HEK293 (cell line): ENCODE measurements at regions not wholly inside any gene's neighbourhood (a gene's known extent, or its start where the extent isn't known, plus 50 kb on each side); places are given as distances from the start of the nearest gene placed in this dataset.

Experiments used
- CTCF ChIA-PET: fragments of 350-600 bp; formaldehyde crosslinking; extraction: SDS; loops from one replicate; lab custom pipeline; 2021; ENCODE audit warnings: antibody characterized with exemption; lab: Yijun Ruan, JAX
- POLR2A ChIA-PET: fragments of 300-600 bp; formaldehyde crosslinking; extraction: SDS; loops from one replicate; lab custom pipeline; 2020; ENCODE audit warnings: antibody characterized with exemption, inconsistent platforms; lab: Yijun Ruan, JAX
- H3K27ac ChIP-seq: fragments of 200-500 bp; sonication (Bioruptor generic); 2 replicates; pipeline ENCODE4 v1.5.1; 2014; ENCODE audit warnings: low read depth, low read length, control low read depth, inconsistent platforms; ENCODE audit errors: extremely low read depth
- H3K36me3 ChIP-seq, 2 experiments: fragments of 200-500 bp in 1 of 2; sonication (Bioruptor generic) in 1 of 2; 1 replicate in 1 of 2; 2 replicates in 1 of 2; pipeline ENCODE4 v1.5.1; 2014 to 2017; ENCODE audit warnings: inconsistent platforms in 2 of 2, low read length in 2 of 2; ENCODE audit not compliant: control insufficient read depth in 2 of 2, insufficient read depth in 1 of 2
- H3K4me1 ChIP-seq: fragments of 200-500 bp; sonication (Bioruptor generic); 2 replicates; pipeline ENCODE4 v1.5.1; 2014; ENCODE audit warnings: mild to moderate bottlenecking, low read length, inconsistent platforms; ENCODE audit not compliant: control insufficient read depth, insufficient read depth
- H3K4me3 ChIP-seq: 2 replicates; pipeline ENCODE4 v1.5.1; 2011; ENCODE audit warnings: low read depth, mild to moderate bottlenecking, control low read depth, low read length, moderate library complexity
- H3K9me3 ChIP-seq: fragments of 200-500 bp; sonication (Bioruptor generic); 2 replicates; pipeline ENCODE4 v1.5.1; 2014; ENCODE audit warnings: low read depth, low read length, inconsistent platforms; ENCODE audit not compliant: control insufficient read depth, insufficient read depth
- GFI1B ChIP-seq: fragments of 450-650 bp; formaldehyde crosslinking; IDR thresholded peaks from 2 replicates; pipeline ENCODE4 v1.5.1; 2016; ENCODE audit warnings: missing biosample characterization, missing genetic modification characterization
- HIC1 ChIP-seq: fragments of 450-650 bp; formaldehyde crosslinking; IDR thresholded peaks from 2 replicates; pipeline ENCODE4 v1.5.1; 2016; ENCODE audit warnings: missing biosample characterization, missing genetic modification characterization
- HOXA7 ChIP-seq: sonication (generic); formaldehyde crosslinking; IDR thresholded peaks from 2 replicates; pipeline ENCODE4 v1.8.1; 2022; ENCODE audit warnings: missing genetic modification reagents, borderline replicate concordance
- KLF16 ChIP-seq: fragments of 450-650 bp; formaldehyde crosslinking; IDR thresholded peaks from 2 replicates; pipeline ENCODE4 v1.5.1; 2017; ENCODE audit warnings: missing biosample characterization, missing genetic modification characterization
- MYNN ChIP-seq: fragments of 450-650 bp; formaldehyde crosslinking; IDR thresholded peaks from 2 replicates; pipeline ENCODE4 v1.5.1; 2016; ENCODE audit warnings: missing biosample characterization, missing genetic modification characterization, borderline replicate concordance
- REPIN1 ChIP-seq: fragments of 450-650 bp; formaldehyde crosslinking; IDR thresholded peaks from 2 replicates; pipeline ENCODE4 v1.5.1; 2017; ENCODE audit warnings: missing biosample characterization, missing genetic modification characterization, low read depth
- SP2 ChIP-seq: fragments of 450-650 bp; formaldehyde crosslinking; IDR thresholded peaks from 2 replicates; pipeline ENCODE4 v1.5.1; 2016; ENCODE audit warnings: missing biosample characterization, missing genetic modification characterization
- ZBTB10 ChIP-seq: fragments of 450-650 bp; formaldehyde crosslinking; IDR thresholded peaks from 2 replicates; pipeline ENCODE4 v1.5.1; 2016; ENCODE audit warnings: missing biosample characterization, missing genetic modification characterization
- ZBTB21 ChIP-seq: fragments of 450-650 bp; formaldehyde crosslinking; IDR thresholded peaks from 2 replicates; pipeline ENCODE4 v1.5.1; 2017; ENCODE audit warnings: missing biosample characterization, missing genetic modification characterization
- ZFHX2 ChIP-seq: fragments of 450-650 bp; formaldehyde crosslinking; conservative IDR thresholded peaks from 2 replicates; pipeline ENCODE4 v1.5.1; 2016; ENCODE audit warnings: missing biosample characterization, missing genetic modification characterization
- ZNF146 ChIP-seq: fragments of 450-650 bp; formaldehyde crosslinking; IDR thresholded peaks from 2 replicates; pipeline ENCODE4 v1.5.1; 2016; ENCODE audit warnings: missing biosample characterization, missing genetic modification characterization
- ZNF175 ChIP-seq: fragments of 450-650 bp; formaldehyde crosslinking; IDR thresholded peaks from 2 replicates; pipeline ENCODE4 v1.5.1; 2016; ENCODE audit warnings: missing biosample characterization, missing genetic modification characterization
- ZNF24 ChIP-seq: fragments of 450-650 bp; formaldehyde crosslinking; IDR thresholded peaks from 2 replicates; pipeline ENCODE4 v1.5.1; 2016; ENCODE audit warnings: missing biosample characterization, missing genetic modification characterization
- ZNF311 ChIP-seq: fragments of 450-650 bp; formaldehyde crosslinking; IDR thresholded peaks from 2 replicates; pipeline ENCODE4 v1.5.1; 2017; ENCODE audit warnings: missing biosample characterization, missing genetic modification characterization, borderline replicate concordance
- ZNF37A ChIP-seq: fragments of 450-650 bp; IDR thresholded peaks from 2 replicates; pipeline ENCODE4 v1.5.1; 2018; ENCODE audit warnings: missing biosample characterization, missing genetic modification characterization
- ZNF394 ChIP-seq: fragments of 450-650 bp; formaldehyde crosslinking; IDR thresholded peaks from 2 replicates; pipeline ENCODE4 v1.5.1; 2016; ENCODE audit warnings: missing biosample characterization, missing genetic modification characterization, mild to moderate bottlenecking, moderate library complexity, borderline replicate concordance
- ZNF571 ChIP-seq: fragments of 450-650 bp; formaldehyde crosslinking; IDR thresholded peaks from 2 replicates; pipeline ENCODE4 v1.5.0; 2017; ENCODE audit warnings: missing biosample characterization, missing genetic modification characterization
- ZNF580 ChIP-seq: fragments of 450-650 bp; formaldehyde crosslinking; IDR thresholded peaks from 2 replicates; pipeline ENCODE4 v1.5.1; 2016; ENCODE audit warnings: missing biosample characterization, missing genetic modification characterization
- ZNF629 ChIP-seq: fragments of 450-650 bp; formaldehyde crosslinking; IDR thresholded peaks from 2 replicates; pipeline ENCODE4 v1.5.1; 2017; ENCODE audit warnings: missing biosample characterization, missing genetic modification characterization
- ZNF639 ChIP-seq: fragments of 450-650 bp; formaldehyde crosslinking; IDR thresholded peaks from 2 replicates; pipeline ENCODE4 v1.5.1; 2016; ENCODE audit warnings: missing biosample characterization, missing genetic modification characterization
- ZNF830 ChIP-seq: fragments of 450-650 bp; IDR thresholded peaks from 2 replicates; pipeline ENCODE4 v1.5.0; 2018; ENCODE audit warnings: missing biosample characterization, missing genetic modification characterization, low read depth, mild to moderate bottlenecking, moderate library complexity
- TF ChIP-seq, protein P1 (sequence below): IDR thresholded peaks from 2 replicates; pipeline ENCODE4 v1.6.1; 2011; ENCODE audit warnings: mild to moderate bottlenecking, low read depth, low read length, borderline replicate concordance
- TF ChIP-seq, protein P2 (sequence below): sonication (generic); formaldehyde crosslinking; IDR thresholded peaks from 2 replicates; pipeline ENCODE4 v1.8.1; 2022; ENCODE audit warnings: mild to moderate bottlenecking, moderate library complexity, missing genetic modification reagents

- no peak for TF ChIP-seq ZBTB10
- TF ChIP-seq HOXA7 (CRISPR knock-in tag), result no peak
- no peak for TF ChIP-seq HIC1 (tag by site-specific recombination)
- TF ChIP-seq ZBTB21, result no peak
- no peak for TF ChIP-seq ZNF175 (tag by site-specific recombination)
- no peak for TF ChIP-seq ZNF37A (tag by site-specific recombination)
- no peak for TF ChIP-seq GFI1B (tag by site-specific recombination)
Measured at GRCh38 chr9:126119731-126120130, 206.9 kb upstream of the MVB12B start (continued).

GRCh38 chr9:126122901-126123616 is 203.6 kb upstream of the MVB12B start:
- TF ChIP-seq MYNN (no peak), ZFHX2 (tag by site-specific recombination) (peak; percentile 43; the same call in 1 of the 2 replicates)
- CTCF ChIA-PET, result interaction anchor here (1.5 kb wide), 1 partner anchor 368 kb away, joined by 3 read pairs; no protein-coding TSS in a partner anchor

DNA sequence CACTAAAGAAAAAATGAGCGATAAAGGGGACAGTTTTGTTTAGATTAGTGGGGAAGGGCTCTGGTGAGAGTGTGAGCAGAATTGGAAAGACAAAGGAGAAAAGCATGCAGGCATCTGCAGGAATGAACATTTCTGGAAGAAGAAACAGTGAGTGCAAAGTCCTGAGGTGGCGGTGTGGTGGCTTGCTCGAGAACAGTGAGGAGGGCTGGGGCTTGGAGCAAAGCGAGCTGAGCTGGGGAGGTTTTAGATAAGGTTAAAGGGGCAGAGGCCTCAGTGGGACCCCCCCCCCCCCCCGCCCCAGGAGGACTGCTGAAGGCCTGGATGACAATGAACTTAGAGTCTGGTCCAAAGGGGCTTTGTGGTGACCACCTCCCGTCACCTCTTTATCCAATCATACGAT is 202.7 kb upstream of the MVB12B start:
- Histone ChIP-seq H3K4me3 (no peak overlapping the region), H3K9me3 (no peaks in the 10 kb centered on the region), H3K27ac (no peak overlapping the region), H3K36me3 (no peaks in the 10 kb centered on the region), H3K4me1 (no peaks in the 10 kb centered on the region)
- CTCF ChIA-PET, result no interaction called here
- POLR2A ChIA-PET, result no interaction called here
- TF ChIP-seq, protein P1, sequence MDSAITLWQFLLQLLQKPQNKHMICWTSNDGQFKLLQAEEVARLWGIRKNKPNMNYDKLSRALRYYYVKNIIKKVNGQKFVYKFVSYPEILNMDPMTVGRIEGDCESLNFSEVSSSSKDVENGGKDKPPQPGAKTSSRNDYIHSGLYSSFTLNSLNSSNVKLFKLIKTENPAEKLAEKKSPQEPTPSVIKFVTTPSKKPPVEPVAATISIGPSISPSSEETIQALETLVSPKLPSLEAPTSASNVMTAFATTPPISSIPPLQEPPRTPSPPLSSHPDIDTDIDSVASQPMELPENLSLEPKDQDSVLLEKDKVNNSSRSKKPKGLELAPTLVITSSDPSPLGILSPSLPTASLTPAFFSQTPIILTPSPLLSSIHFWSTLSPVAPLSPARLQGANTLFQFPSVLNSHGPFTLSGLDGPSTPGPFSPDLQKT, result no peak
- TF ChIP-seq SP2 (tag by site-specific recombination), result no peak
- no peak for TF ChIP-seq ZNF830 (tag by site-specific recombination)
- no peak for TF ChIP-seq ZNF146 (tag by site-specific recombination)
- no peak for TF ChIP-seq REPIN1 (tag by site-specific recombination)
- TF ChIP-seq ZNF24, result no peak
- TF ChIP-seq ZNF571 (tag by site-specific recombination), result no peak
- TF ChIP-seq ZNF311, result no peak
- TF ChIP-seq KLF16 (tag by site-specific recombination), result no peak
- TF ChIP-seq, protein P2, sequence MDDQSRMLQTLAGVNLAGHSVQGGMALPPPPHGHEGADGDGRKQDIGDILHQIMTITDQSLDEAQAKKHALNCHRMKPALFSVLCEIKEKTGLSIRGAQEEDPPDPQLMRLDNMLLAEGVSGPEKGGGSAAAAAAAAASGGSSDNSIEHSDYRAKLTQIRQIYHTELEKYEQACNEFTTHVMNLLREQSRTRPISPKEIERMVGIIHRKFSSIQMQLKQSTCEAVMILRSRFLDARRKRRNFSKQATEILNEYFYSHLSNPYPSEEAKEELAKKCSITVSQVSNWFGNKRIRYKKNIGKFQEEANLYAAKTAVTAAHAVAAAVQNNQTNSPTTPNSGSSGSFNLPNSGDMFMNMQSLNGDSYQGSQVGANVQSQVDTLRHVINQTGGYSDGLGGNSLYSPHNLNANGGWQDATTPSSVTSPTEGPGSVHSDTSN, result no peak
- TF ChIP-seq ZNF639 (tag by site-specific recombination), result no peak
- TF ChIP-seq ZNF580, result no peak
- no peak for TF ChIP-seq ZNF394 (tag by site-specific recombination)
- no peak for TF ChIP-seq ZNF629

More at GRCh38 chr9:126122901-126123616, 203.6 kb upstream of the MVB12B start:
- H3K4me3 ChIP-seq, result no peak overlapping the region
- H3K36me3 ChIP-seq, result no peaks in the 10 kb centered on the region
- POLR2A ChIA-PET, result no interaction called here
- H3K27ac ChIP-seq, result no peak overlapping the region
- no peaks in the 10 kb centered on the region for H3K4me1 ChIP-seq
- no peaks in the 10 kb centered on the region for H3K9me3 ChIP-seq
